ENCODE measurements at regions not wholly inside any gene's neighbourhood (a gene's known extent, or its start where the extent isn't known, plus 50 kb on each side); places are given as distances from the start of the nearest gene placed in this dataset.
"Not testable (repeated sequence)": the region's sequence is repeated elsewhere in the genome, so short reads cannot be mapped to it uniquely, and the experiment has no call there.

DNA sequence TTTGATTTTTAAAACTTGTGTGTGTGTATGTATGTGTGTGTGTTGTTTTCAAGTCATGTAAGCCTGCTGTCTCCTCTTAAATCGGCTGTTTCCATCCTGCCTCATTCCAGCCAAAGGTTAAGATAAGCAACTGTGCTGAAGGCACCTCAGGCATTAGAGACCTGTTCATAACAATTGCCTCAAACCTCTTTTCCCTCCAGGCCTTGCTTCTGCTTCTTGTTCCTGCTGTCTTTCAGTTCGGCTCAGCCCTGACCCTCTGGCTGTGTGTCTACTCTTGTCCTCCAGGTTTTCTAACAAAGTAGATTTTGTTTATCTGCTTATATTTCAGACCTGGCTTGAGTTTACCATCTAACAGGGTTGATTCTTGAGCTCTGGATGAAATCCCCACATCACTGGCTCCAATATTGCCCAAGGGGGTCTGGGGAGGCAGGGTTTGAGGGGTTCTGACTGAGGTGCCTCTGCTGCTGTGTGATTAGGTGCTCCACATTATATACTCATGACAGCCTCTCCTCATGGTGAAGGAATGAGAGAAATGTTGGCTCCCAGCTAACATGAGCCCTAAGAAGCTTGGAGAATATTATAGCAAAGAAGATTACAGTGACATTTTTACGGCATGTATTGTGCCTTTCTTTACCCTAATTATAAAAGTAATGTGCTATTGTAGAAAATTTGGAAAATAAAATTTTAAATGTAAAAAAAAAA lies 229.7 kb upstream of the PIK3R1 start:
- DNase-seq (ENCODE audit: low read depth in 2 of 2) = no peak

- no peak for DNase-seq (ENCODE audit: low read depth in 2 of 2)
These were observed 231.0 kb upstream of the PIK3R1 start for GRCh38 chr5:67984546-67984945.

GRCh38 chr5:67983251-67984110 lies 232.1 kb upstream of the PIK3R1 start:
- DNase-seq (ENCODE audit: low read depth in 2 of 2) = no peak

DNA sequence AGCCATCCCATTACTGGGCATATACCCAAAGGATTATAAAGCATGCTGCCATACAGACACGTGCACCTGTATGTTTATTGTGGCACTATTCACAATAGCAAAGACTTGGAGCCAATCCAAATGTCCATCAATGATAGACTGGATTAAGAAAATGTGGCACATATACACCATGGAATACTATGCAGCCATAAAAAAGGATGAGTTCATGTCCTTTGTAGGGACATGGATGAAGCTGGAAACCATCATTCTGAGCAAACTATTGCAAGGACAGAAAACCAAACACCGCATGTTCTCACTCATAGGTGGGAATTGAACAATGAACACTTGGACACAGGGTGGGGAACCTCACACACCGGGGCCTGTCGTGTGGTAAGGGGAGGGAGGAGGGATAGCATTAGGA lies 233.4 kb upstream of the PIK3R1 start:
- not testable (repeated sequence) for DNase-seq (ENCODE audit: low read depth in 2 of 2)

DNA sequence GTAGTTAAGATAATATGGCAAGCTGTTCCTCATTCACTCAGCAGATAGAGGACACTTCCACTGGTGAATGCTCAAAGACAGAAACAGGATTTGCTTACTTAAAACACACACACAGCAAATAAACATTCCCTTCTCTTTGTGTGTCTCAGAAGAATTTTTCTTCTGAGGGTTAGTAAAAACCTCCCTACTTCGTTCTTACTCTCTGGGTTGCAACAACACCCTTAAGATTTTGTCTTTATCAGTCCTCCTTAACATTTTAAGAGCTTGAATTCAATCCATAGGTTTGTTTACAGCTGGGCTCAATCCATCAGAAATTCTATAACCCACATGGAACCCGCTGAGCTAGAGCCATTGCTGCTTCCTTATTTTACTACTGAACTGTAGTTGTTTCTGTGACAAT lies 237.4 kb upstream of the PIK3R1 start:
- DNase-seq (ENCODE audit: low read depth in 2 of 2) = no peak

DNA sequence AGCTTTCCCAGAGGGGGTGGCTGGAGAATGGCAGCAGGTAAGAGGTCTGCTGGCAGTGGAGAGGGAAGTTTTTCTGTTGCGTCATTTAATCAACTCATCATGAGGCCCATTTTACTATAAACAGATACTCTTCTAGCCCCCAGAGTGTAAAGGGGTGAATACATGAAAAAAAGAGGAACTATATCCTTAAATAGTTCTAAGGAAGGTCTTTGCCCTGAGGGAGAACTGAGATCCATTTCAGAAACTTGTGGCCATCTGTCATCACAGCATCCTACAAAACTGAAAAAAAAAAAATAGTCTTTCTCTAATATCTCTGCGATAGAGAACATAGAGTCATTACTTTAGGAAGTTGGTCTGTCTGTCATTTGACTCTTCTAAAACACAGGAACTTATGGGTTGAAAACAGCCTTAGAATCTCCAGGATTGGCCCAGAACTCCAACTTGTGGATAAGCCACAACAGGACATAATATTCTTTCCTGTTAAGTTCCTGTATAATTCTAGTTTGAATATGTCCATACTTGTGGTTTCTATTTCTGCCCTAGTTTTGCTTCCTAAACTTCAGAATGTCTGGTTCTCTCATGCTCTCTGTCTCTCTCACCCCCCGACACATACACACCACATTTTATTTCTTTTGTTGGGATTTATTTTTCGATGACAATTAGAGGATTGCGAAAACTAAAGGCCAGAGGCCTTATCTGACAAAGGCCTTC lies 238.5 kb upstream of the PIK3R1 start:
- no peak for DNase-seq (ENCODE audit: low read depth in 2 of 2)

DNA sequence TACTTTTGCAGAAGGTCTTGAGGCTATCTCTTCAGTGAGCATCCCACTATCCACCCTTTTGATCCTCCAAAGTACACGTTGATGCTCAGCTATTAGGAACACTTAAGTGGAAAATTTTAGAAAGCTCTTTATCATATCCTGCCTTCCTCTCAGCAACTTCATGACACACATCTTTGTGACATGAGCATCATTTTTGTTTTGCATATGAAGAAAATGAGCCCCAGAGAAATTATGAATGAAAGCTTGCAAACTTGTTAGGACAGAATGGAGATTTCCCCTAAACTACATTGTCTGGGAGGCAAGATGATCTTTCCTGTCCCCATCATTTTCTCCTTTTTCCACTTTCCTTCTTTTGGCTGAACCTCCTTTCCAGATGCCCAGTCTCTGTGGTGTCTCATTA lies 239.4 kb upstream of the PIK3R1 start:
- no peak for DNase-seq (ENCODE audit: low read depth in 2 of 2)

DNA sequence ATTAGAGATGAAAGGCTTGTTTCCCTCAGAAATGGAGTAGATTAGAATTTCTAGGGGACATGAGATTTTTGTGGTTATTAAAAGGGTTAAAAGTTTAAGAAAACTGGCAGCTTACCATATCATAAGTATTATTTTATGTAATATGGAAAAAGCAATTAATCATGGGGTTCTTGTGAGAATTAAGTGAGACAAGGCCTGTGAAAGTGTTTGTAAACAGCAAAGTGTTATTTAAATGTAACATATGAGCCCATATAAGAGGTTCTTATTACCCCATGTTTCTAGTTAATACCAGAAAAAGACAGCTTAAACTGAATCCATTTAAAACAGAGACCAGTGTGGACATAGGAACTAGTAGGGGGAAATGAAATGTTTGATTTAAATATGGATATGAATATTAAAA lies 241.1 kb upstream of the PIK3R1 start:
- DNase-seq (ENCODE audit: low read depth in 2 of 2) = no peak

DNA sequence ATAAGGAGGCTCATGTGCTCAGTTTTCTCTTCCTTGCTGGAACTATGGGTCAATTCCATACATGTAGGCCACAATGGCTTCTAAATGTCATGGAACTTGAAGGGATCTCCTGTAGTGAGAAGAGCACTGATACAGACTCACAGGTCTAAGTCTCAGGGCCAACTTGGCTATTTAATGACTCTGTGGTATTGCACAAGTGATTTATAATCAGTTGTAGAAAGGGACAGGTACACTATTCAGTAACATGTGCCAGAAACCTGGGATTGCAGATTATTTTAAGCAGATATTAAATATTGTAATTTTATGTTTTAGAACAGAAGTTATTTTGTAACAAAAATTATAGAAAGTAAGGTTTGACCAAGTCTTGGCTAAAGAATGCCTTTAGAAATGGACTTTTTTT lies 241.5 kb upstream of the PIK3R1 start:
- no peak for DNase-seq (ENCODE audit: low read depth in 2 of 2)

- DNase-seq (ENCODE audit: low read depth in 2 of 2) = no peak
These were observed 243.4 kb upstream of the PIK3R1 start for GRCh38 chr5:67971971-67972821.

DNA sequence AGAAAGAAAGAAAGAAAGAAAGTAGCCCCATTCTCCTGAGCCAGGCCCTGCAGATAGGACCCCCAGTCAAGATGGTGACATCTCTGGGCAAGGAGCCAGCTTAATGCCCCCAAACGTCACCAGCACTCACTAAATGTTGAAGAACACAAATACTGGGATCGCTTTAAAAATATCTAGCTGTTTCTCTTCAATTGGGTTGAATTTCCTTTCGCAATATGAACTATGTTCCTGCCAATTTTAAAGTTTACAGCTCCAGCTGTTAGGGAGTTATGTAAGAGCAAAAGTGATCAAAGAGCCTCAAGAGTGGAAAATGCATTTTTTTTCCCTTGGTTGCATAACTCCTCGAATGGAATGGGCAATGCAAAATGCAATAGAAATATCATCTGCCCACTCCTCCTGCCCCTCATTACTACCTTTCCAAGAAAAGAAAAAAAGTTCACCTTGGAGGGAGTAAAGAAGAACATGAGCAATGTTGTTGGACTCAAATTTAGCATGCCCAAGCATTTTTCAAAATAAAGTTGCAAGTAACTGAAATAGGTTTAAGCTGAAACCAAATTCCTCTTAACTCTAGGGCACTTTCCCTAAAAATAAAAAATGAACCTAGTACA lies 244.2 kb upstream of the PIK3R1 start:
- no peak for DNase-seq (ENCODE audit: low read depth in 2 of 2)

DNA sequence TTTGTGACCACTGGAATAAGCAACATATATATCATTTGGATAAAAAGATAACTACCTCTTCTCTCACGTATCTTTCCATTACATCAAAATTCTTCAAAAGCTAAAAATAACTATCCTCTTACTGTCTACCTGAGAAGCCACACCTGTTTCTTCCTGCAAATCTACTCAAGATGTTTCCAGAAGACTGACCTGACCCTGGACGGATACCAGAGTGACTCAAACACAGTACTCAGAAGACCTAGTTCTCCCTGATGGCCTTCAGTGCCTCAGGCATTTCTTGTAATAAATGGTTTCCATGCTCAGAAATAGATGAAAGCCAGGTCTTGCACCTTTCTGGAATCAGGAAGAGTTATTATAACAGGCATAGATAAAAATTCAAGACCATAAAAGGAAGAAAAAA lies 245.9 kb upstream of the PIK3R1 start:
- DNase-seq (ENCODE audit: low read depth in 2 of 2) = no peak

DNA sequence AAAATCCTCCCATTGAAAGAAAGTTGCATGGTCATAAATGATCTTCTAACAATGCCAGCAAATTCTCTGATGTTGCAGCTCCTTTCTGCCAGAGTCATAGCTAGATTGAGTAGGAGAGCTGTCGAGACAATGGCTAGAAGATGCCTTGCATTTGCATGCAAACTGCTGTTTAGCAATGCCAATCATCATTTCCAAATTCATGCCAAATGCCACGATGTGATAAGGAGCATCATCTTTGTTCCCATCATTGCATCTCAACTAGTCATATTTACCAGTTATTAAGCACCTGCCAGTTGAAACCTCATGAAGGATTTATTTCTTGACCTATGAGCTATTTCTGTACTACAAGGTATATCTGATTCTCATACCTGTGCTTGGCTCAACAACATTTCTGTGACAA lies 246.4 kb upstream of the PIK3R1 start:
- no peak for DNase-seq (ENCODE audit: low read depth in 2 of 2)

- no peak for DNase-seq (ENCODE audit: low read depth in 2 of 2)
These were observed 248.8 kb upstream of the PIK3R1 start for GRCh38 chr5:67966712-67967111.

- DNase-seq (ENCODE audit: low read depth in 2 of 2) = no peak
These were observed 250.9 kb upstream of the PIK3R1 start for GRCh38 chr5:67964619-67965018.

GRCh38 chr5:67963789-67964519 lies 251.6 kb upstream of the PIK3R1 start:
- DNase-seq (ENCODE audit: low read depth in 2 of 2) = no peak

DNA sequence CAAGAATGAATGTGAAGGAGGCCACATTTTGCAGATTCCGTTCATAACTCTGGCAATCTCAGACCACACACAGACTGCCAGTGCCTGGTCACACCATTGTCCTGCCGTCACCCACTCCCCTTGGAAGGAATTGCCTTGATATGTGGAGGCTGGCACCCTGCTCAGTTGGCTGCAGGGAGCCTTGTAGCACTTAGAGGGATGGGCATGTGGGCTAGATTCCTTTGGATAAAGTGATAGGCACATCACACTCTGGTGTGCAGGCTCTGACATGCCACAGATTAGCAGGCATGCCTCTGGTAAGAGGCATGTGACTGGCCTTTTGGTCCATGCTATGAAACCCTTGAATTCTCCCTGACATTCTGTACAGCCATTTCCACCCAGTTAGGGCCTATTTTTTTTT lies 254.6 kb upstream of the PIK3R1 start:
- no peak for DNase-seq (ENCODE audit: low read depth in 2 of 2)

GRCh38 chr5:67957374-67957773 lies 258.2 kb upstream of the PIK3R1 start:
- DNase-seq (ENCODE audit: low read depth in 2 of 2) = no peak

- no peak for DNase-seq (ENCODE audit: low read depth in 2 of 2)
These were observed 261.2 kb upstream of the PIK3R1 start for GRCh38 chr5:67954351-67954750.

- DNase-seq (ENCODE audit: low read depth in 2 of 2) = no peak
These were observed 273.1 kb upstream of the PIK3R1 start for GRCh38 chr5:67942421-67942820.

All from activated CD4-positive, alpha-beta T cell treated with anti-CD3 and anti-CD28 coated beads for 24 hours (primary cell).